ENCODE measurements at regions not wholly inside any gene's neighbourhood (a gene's known extent, or its start where the extent isn't known, plus 50 kb on each side); places are given as distances from the start of the nearest gene placed in this dataset.
"Not testable (repeated sequence)": the region's sequence is repeated elsewhere in the genome, so short reads cannot be mapped to it uniquely, and the experiment has no call there.

- DNase-seq (ENCODE audit: low spot score) = no peak
Observed at GRCh38 chr4:181119186-181119585, 1124.0 kb upstream of the TENM3 start.

- no peak for DNase-seq (ENCODE audit: low spot score)
Observed at GRCh38 chr4:181121733-181122132, 1121.5 kb upstream of the TENM3 start.

GRCh38 chr4:181127171-181127570 is 1116.0 kb upstream of the TENM3 start:
- no peak for DNase-seq (ENCODE audit: low spot score)

DNA sequence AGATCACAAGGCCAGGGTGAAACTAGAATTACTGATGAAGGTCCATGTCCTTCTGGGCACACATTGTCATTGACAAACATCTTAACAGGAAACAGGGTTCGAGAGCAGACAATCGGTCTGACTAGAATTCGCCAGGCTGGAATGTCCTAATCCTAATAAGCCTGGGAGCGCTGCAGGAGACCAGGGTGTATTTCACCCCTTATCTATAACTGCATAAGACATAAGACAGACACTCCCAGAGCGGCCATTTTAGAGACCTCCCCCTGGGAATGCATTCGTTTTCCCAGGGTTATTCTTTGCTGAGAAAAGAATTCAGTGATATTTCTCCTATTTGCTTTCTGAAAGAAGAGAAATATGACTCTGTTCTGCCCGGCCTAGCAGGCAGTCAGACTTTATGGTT is 1112.9 kb upstream of the TENM3 start:
- not testable (repeated sequence) for DNase-seq (ENCODE audit: low spot score)

- DNase-seq (ENCODE audit: low spot score) = no peak
Observed at GRCh38 chr4:181137351-181137750, 1105.9 kb upstream of the TENM3 start.

DNA sequence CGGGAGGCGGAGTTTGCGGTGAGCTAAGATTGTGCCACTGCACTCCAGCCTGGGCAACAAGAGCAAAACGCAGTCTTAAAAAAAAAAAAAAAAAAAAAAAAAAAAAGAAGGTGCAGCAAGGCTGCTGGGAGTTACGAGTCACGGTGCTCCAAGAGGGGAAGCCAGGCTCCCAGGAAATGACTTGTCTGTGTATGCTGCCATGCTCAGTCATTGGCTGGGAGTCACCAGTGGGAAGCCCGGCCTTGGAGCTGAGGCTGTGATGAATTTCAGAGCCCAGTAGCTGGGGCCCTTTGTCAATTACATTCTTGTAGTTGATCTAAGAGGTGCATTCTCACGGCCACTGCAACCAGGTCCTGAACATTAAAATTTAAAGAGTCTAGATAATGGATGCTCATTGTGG is 1105.1 kb upstream of the TENM3 start:
- no peak for DNase-seq (ENCODE audit: low spot score)

DNA sequence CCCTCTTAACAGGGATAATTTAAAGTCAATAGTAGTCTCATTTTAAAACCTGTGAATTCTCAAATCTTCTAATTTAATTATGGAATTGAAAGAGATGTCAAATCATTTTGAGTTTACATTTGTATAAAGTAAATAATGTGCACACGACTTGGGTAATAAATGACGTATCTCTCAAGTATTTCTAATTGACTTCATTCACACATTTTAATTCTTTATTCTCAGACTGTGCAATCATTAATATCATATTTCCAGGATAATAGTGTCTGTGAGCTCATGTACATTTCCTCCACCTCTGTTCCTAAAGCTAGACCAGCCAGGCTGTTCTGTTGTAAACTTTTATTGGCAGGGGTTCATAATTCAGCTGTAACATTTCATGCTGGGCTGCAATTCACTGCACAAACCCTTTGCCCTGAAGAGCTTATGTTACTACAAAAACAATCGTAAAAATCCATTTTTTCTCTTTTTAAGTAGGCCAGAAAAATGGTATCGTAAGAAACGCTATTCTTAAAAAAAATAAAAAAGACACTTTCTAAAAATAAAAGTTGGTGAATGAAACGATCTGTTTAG is 1103.1 kb upstream of the TENM3 start:
- no peak for DNase-seq (ENCODE audit: low spot score)

DNA sequence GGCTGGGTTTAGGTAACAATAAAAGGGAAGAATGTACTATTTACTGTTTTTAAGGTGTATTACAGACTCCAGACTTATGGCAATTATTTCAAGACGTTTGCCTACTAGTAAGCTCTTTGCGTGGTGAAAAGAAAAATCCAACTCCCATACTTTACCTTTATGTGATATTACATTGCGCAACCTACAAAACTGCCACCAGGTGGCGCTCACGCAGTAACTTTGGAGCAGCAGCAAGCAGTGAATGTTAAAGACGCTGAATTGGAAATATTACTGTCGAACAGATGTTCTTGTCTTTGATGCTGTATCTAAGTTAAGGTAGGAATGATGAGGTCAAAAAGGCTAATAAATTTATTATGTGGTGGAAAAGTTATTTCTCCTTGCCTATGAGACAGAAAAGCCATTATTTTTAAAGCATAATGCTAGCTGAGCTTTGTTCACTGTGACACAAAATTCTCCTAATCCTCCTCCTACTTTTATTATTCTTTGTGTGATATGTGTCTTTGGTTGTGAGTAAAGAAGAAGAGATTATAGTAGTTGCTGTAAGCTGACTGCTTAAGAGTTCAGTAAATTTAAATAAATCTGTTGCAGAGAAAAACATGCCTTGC is 1099.8 kb upstream of the TENM3 start:
- DNase-seq (ENCODE audit: low spot score) = peak; percentile 85

- no peak for DNase-seq (ENCODE audit: low spot score)
Observed at GRCh38 chr4:181146051-181146450, 1097.2 kb upstream of the TENM3 start.

DNA sequence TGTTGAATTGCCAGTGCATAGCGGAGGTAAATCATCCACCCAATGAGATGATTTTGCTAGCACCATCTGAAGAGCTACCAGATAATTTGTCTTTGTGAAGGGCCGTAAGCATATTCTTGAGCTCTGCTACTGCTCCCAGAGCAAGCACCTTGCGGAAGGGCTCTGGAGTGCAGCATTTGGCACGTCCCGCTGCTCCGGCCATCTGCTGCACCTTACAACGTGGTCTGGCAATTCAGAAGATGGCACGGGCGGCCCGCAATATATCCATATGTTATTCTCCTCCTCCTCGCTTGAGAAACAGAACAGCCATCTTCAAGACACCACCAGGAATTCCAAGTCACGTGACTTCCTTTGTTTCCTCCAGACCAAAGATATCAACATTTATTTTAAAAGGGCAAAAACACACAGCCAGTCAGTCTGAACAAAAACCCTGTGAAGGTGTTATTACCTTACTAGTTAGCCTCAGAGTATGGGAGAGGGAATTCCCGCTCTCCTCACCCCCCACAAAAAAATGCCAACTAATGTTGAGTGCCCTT is 1095.7 kb upstream of the TENM3 start:
- no peak for DNase-seq (ENCODE audit: low spot score)

DNA sequence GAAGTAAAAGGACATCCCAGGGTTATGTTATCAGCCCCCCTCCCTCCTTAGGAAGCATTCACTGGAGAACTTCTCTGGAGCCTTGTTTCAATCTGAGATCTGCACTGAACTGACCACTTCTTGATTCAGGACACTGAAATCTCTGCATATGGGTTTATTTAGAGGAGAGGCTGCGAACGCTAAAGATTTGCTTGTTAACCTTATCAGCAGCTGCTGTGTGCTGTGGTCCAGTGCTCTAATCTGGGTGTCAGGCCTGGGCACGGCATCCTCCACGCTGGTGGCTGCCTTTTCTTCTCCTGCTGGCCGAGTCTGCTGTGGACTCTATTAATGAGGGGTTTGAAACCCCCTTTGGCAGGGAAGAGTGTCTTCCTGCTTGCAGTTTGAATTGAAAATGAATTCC is 1094.7 kb upstream of the TENM3 start:
- no peak for DNase-seq (ENCODE audit: low spot score)

- DNase-seq (ENCODE audit: low spot score) = peak; percentile 73
Observed at GRCh38 chr4:181150191-181150590, 1093.0 kb upstream of the TENM3 start.

- no peak for DNase-seq (ENCODE audit: low spot score)
Observed at GRCh38 chr4:181151856-181152255, 1091.3 kb upstream of the TENM3 start.

DNA sequence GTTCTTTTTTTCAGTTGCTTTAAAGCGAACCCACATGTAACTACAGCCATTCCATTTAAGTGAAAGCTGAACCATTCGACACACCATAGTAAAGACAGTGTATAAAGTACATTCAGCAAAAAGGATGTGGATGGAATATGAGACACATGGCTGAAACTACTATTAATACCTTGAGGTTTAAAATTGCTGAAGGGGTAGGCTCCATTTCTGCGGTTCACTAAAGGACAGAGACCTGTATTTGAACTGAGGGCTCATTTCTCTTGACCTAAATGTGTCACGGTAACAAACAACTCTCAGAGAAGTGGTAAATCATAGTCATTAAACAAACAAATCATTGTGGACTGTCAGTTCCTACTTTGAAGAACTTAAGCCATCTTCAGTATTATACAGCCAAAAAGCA is 1085.6 kb upstream of the TENM3 start:
- DNase-seq (ENCODE audit: low spot score) = no peak

GRCh38 chr4:181158971-181159370 is 1084.2 kb upstream of the TENM3 start:
- DNase-seq (ENCODE audit: low spot score) = no peak

DNA sequence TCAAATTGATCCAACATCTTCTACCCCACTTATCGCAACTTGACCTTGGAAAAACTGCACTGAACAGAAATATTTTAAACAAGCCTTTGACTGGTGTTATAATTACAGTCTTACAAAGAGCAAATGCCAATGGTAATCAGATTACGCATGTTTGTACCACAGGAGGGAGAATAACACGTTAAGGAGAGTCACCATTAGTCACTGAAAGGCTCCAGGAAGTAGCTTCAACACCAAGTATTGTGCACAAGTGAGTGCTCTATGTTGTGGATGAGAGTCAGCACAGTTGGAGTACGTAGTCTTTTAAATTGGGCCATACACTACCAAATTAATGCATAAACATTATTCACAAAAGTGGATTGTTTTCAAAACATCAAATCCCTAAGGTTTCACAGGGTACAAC is 1081.5 kb upstream of the TENM3 start:
- peak; percentile 50 for DNase-seq (ENCODE audit: low spot score)

GRCh38 chr4:181162266-181162665 is 1080.9 kb upstream of the TENM3 start:
- DNase-seq (ENCODE audit: low spot score) = no peak

DNA sequence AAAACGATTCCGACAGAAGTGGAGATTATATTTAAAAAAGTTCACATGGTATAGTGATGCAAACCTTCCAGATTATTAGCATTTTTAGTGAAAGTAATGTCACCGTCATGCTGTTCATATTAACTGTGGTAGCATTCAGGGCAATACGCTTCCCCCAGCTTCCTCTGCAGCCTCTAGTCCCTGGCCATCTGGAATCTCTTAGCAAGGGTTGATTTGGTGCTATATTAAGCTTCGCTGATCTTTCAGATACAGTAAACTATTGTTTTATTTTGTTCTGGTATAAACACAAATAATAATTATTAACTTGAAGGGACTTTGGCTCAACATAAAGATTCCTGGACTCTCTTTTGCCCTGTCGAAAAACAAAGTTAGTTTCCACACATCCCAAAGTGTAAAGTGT is 1080.5 kb upstream of the TENM3 start:
- DNase-seq (ENCODE audit: low spot score) = no peak

DNA sequence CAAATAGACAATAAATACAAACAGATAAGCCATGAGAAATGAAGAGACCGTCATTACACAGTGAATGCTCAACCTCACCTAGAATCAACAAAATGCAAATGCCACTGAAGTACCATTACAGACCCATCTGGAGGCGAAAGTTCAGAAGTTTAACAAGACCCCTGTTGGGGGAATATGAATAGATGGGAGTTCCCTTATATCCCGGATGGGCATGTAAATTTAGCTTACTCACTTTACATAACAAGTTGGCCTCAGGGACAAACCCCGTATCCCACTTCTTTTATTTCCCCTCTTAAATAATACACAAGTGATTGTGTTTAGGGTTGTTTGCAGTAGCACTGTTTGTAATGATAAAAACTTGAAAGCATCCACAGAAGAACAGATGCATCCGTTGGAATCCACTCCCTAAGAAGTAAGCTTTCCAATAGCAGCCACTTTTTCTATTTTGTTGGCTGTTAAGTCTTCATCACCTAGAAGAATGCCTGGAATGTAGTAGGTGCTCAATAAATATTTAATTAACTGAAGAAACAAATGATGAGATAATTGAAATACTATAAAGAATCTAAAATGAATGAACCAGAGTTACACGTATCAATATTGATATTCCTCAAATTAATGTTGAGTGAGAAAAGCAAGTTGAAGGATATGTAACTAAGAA is 1076.3 kb upstream of the TENM3 start:
- DNase-seq (ENCODE audit: low spot score) = no peak

GRCh38 chr4:181168011-181168805 is 1075.0 kb upstream of the TENM3 start:
- DNase-seq (ENCODE audit: low spot score) = no peak

GRCh38 chr4:181173046-181173445 is 1070.2 kb upstream of the TENM3 start:
- no peak for DNase-seq (ENCODE audit: low spot score)

DNA sequence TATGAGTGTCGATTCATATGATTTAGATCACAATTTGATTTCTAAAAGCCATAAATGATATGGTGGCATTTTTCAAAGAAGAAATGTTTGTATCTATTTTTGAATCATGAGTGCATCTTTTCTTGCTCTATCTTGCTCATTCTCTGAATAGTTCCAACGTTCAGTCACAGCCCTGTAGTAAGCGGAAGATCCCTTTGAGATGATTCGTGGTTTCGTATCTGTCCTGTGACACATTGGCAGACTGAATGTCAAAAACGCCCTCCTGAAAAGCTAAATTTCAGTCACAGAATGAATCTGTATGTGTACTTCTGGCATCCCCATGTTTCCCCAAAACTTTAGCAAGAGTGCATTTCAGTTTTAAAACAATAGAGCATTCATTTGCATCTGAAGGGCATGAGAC is 1066.9 kb upstream of the TENM3 start:
- no peak for DNase-seq (ENCODE audit: low spot score)

- no peak for DNase-seq (ENCODE audit: low spot score)
Observed at GRCh38 chr4:181181331-181181730, 1061.9 kb upstream of the TENM3 start.
